ENCODE measurements at regions not wholly inside any gene's neighbourhood (a gene's known extent, or its start where the extent isn't known, plus 50 kb on each side); places are given as distances from the start of the nearest gene placed in this dataset.

DNA sequence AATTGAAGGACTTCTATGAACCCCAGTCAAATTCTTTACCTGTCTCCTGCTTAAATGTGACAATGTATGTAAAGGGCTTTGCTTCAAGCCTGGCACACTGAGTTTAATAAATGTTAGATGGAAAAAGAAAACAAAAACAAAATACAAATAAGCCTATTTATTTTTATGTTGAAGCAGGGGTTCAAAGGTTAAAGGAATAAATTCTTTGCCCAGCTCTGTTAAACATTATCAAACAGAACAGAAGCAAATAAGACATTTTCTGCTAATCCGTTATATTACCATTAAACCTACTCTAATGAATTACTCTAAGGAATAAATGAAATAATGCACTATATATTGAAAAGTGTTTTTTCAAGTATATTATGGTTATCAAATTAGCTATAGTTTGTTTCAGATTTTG is 182.5 kb upstream of the CEP162 start:
- TF ChIP-seq, protein P1, sequence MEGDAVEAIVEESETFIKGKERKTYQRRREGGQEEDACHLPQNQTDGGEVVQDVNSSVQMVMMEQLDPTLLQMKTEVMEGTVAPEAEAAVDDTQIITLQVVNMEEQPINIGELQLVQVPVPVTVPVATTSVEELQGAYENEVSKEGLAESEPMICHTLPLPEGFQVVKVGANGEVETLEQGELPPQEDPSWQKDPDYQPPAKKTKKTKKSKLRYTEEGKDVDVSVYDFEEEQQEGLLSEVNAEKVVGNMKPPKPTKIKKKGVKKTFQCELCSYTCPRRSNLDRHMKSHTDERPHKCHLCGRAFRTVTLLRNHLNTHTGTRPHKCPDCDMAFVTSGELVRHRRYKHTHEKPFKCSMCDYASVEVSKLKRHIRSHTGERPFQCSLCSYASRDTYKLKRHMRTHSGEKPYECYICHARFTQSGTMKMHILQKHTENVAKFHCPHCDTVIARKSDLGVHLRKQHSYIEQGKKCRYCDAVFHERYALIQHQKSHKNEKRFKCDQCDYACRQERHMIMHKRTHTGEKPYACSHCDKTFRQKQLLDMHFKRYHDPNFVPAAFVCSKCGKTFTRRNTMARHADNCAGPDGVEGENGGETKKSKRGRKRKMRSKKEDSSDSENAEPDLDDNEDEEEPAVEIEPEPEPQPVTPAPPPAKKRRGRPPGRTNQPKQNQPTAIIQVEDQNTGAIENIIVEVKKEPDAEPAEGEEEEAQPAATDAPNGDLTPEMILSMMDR (IDR thresholded peaks at IDR 0.05): no peak
- TF ChIP-seq POLR2A (IDR thresholded peaks at IDR 0.05): no peak
